Astrocyte (in vitro differentiated cells and primary cell): ENCODE measurements at regions not wholly inside any gene's neighbourhood (a gene's known extent, or its start where the extent isn't known, plus 50 kb on each side); places are given as distances from the start of the nearest gene placed in this dataset.

Experiments
- DNase-seq: peaks from one replicate; pipeline ENCODE4 v3.0.0-alpha.2; 2010; ENCODE audit warnings: low read depth
- FAIRE-seq: peaks from 2 replicates; lab custom pipeline; 2011; peaks lifted over from hg19 to GRCh38; lab: Jason Lieb, UNC
- H2AFZ ChIP-seq: 2 replicates; pipeline ENCODE4 v1.6.0; 2012; ENCODE audit warnings: low read depth, low read length, inconsistent platforms
- H3K27ac ChIP-seq: 2 replicates; pipeline ENCODE4 v1.5.1; 2011; ENCODE audit warnings: low read depth, low read length, inconsistent platforms
- H3K27me3 ChIP-seq: 2 replicates; pipeline ENCODE4 v1.6.0; 2011; ENCODE audit warnings: low read length, inconsistent platforms; ENCODE audit not compliant: insufficient read depth
- H3K36me3 ChIP-seq: 2 replicates; pipeline ENCODE4 v1.5.1; 2011; ENCODE audit warnings: low read length, inconsistent platforms; ENCODE audit not compliant: insufficient read depth
- H3K4me1 ChIP-seq: 2 replicates; pipeline ENCODE4 v1.5.1; 2011; ENCODE audit warnings: low read length, inconsistent platforms; ENCODE audit not compliant: insufficient read depth
- H3K4me2 ChIP-seq: 2 replicates; pipeline ENCODE4 v1.6.0; 2012; ENCODE audit warnings: low read length, inconsistent platforms
- H3K4me3 ChIP-seq: 2 replicates; pipeline ENCODE4 v1.5.1; 2011; ENCODE audit warnings: low read depth, mild to moderate bottlenecking, low read length, inconsistent platforms; ENCODE audit not compliant: insufficient read depth
- H3K79me2 ChIP-seq: 2 replicates; pipeline ENCODE4 v1.6.0; 2012; ENCODE audit warnings: mild to moderate bottlenecking, low read length, inconsistent platforms; ENCODE audit not compliant: insufficient read depth
- H3K9ac ChIP-seq: 2 replicates; pipeline ENCODE4 v1.6.0; 2012; ENCODE audit warnings: mild to moderate bottlenecking, low read length, inconsistent platforms
- H3K9me3 ChIP-seq: 2 replicates; pipeline ENCODE4 v1.5.1; 2012; ENCODE audit warnings: low read depth, mild to moderate bottlenecking, low read length, inconsistent platforms; ENCODE audit not compliant: insufficient read depth
- H4K20me1 ChIP-seq: 2 replicates; pipeline ENCODE4 v1.6.0; 2012; ENCODE audit warnings: low read length, inconsistent platforms; ENCODE audit not compliant: insufficient read depth
- H3K27ac Mint-ChIP-seq: one replicate; pipeline ENCODE4 v1.8.0; 2021; ENCODE audit warnings: mild to moderate bottlenecking, mixed read lengths; ENCODE audit not compliant: unreplicated experiment
- H3K27me3 Mint-ChIP-seq: one replicate; pipeline ENCODE4 v1.8.0; 2021; ENCODE audit warnings: low read depth, mixed read lengths; ENCODE audit not compliant: unreplicated experiment
- H3K36me3 Mint-ChIP-seq: one replicate; pipeline ENCODE4 v1.8.0; 2021; ENCODE audit warnings: low read depth, mixed read lengths; ENCODE audit not compliant: unreplicated experiment
- H3K4me1 Mint-ChIP-seq: one replicate; pipeline ENCODE4 v1.8.0; 2021; ENCODE audit warnings: low read depth, mixed read lengths; ENCODE audit not compliant: unreplicated experiment
- H3K4me3 Mint-ChIP-seq: one replicate; pipeline ENCODE4 v1.8.0; 2021; ENCODE audit warnings: mild to moderate bottlenecking, moderate library complexity, mixed read lengths; ENCODE audit not compliant: unreplicated experiment
- H3K9me3 Mint-ChIP-seq: one replicate; pipeline ENCODE4 v1.8.0; 2021; ENCODE audit warnings: mild to moderate bottlenecking, mixed read lengths; ENCODE audit not compliant: unreplicated experiment
- EZH2 ChIP-seq: IDR thresholded peaks from 2 replicates; pipeline ENCODE4 v1.6.1; 2012; ENCODE audit warnings: mild to moderate bottlenecking, low read length, inconsistent platforms; ENCODE audit not compliant: insufficient read depth
- TF ChIP-seq, protein P1 (sequence below): IDR thresholded peaks from 2 replicates; pipeline ENCODE4 v1.5.1; 2011; ENCODE audit warnings: low read depth, mild to moderate bottlenecking, inconsistent platforms, low read length, moderate library complexity; ENCODE audit not compliant: insufficient read depth

DNA sequence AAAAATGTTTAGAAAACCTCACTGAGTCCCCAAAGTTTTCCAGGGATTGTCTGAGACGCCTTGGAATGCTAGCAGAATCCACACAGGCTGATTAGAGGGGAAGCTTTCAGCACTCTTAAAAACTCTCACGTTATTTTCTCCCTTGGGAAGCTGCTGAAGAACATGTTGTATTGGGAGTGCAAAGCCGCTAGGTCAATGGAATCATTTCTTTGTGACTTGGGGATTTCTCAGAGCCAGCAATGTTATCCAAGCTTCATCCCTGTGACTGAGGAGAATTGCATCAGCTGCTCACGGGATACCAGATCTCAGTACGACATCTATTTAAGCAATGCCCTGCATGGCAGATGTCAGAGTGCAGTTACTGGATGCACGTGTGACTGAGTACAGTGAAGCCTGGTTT lies 426.4 kb upstream of the MPDZ start:
- Histone ChIP-seq H3K79me2 (no peaks in the 10 kb centered on the region), H3K27me3 (no peaks in the 10 kb centered on the region), H3K4me2 (peak overlapping the region; percentile 51), H3K36me3 (no peaks in the 10 kb centered on the region), H3K27ac (peak overlapping the region; percentile 27), H3K9ac (peak overlapping the region; percentile 15), H2AFZ (peak overlapping the region; percentile 29), H3K4me1 (peaks cover 17% of the 10 kb centered on the region), H4K20me1 (no peaks in the 10 kb centered on the region), H3K4me3 (no peak overlapping the region), H3K9me3 (no peaks in the 10 kb centered on the region)
- Mint-ChIP-seq H3K9me3 (no peaks in the 10 kb centered on the region), H3K36me3 (no peaks in the 10 kb centered on the region), H3K4me3 (no peak overlapping the region), H3K4me1 (peaks cover 13% of the 10 kb centered on the region), H3K27ac (peak overlapping the region; percentile 67), H3K27me3 (no peaks in the 10 kb centered on the region)
- TF ChIP-seq, protein P1, sequence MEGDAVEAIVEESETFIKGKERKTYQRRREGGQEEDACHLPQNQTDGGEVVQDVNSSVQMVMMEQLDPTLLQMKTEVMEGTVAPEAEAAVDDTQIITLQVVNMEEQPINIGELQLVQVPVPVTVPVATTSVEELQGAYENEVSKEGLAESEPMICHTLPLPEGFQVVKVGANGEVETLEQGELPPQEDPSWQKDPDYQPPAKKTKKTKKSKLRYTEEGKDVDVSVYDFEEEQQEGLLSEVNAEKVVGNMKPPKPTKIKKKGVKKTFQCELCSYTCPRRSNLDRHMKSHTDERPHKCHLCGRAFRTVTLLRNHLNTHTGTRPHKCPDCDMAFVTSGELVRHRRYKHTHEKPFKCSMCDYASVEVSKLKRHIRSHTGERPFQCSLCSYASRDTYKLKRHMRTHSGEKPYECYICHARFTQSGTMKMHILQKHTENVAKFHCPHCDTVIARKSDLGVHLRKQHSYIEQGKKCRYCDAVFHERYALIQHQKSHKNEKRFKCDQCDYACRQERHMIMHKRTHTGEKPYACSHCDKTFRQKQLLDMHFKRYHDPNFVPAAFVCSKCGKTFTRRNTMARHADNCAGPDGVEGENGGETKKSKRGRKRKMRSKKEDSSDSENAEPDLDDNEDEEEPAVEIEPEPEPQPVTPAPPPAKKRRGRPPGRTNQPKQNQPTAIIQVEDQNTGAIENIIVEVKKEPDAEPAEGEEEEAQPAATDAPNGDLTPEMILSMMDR: no peak
- TF ChIP-seq EZH2: no peak
- DNase-seq (peak; percentile 63), FAIRE-seq (no peak)

DNA sequence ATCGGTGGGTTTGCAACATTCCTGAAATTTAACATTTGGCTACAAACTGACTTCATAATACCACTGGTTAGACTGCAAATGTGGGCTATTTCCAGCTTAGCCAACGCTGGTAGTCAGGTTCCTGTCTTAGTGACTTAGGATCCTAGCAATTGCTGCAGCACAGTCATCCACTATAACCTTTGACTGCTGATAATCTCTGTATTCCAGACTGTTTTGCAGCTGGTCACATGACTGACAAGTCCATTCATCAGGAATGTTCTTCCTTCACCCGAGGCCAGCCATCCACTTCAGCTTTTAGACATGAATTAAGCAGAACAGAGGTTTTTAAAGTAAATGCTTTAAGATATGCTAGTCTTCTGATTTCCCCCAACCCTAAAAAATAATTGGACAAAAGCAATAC lies 425.9 kb upstream of the MPDZ start:
- no peaks in the 10 kb centered on the region for H3K9me3 Mint-ChIP-seq
- Histone ChIP-seq H3K9ac (peak overlapping the region; percentile 15), H3K4me1 (peaks cover 17% of the 10 kb centered on the region), H3K36me3 (no peaks in the 10 kb centered on the region), H3K9me3 (no peaks in the 10 kb centered on the region), H3K27ac (peak overlapping the region; percentile 27), H3K27me3 (no peaks in the 10 kb centered on the region), H4K20me1 (no peaks in the 10 kb centered on the region), H3K79me2 (no peaks in the 10 kb centered on the region), H2AFZ (no peak overlapping the region), H3K4me3 (no peak overlapping the region), H3K4me2 (peak overlapping the region; percentile 51)
- peak overlapping the region; percentile 67 for H3K27ac Mint-ChIP-seq
- H3K4me3 Mint-ChIP-seq: no peak overlapping the region
- TF ChIP-seq, protein P1: no peak
- TF ChIP-seq EZH2: no peak
- H3K27me3 Mint-ChIP-seq: no peaks in the 10 kb centered on the region
- peaks cover 13% of the 10 kb centered on the region for H3K4me1 Mint-ChIP-seq
- H3K36me3 Mint-ChIP-seq: no peaks in the 10 kb centered on the region
- DNase-seq: no peak
- no peak for FAIRE-seq

DNA sequence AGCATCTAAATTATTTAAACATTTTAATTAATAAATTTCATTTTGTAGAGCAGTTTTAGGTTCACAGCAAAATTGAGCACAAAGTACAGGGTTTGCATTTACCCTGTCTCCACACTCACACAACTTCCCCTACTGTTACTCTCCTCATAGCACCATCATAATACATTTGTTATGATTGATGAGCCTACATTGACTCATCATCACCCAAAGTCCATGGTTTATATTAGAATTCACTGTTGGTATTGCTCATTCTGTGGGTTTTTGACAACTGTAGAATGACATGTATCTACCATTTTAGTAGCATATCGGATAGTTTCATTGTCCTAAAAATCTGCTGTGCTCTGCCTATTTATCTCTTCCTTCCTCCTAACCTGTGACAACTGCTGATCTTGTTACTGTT lies 411.1 kb upstream of the MPDZ start:
- peak; percentile 9 for DNase-seq
- no peak for FAIRE-seq
- no peaks in the 10 kb centered on the region for H3K27me3 ChIP-seq
- H3K4me1 Mint-ChIP-seq: peaks cover 8% of the 10 kb centered on the region
- peaks cover 10% of the 10 kb centered on the region for H3K9me3 Mint-ChIP-seq
- TF ChIP-seq EZH2: no peak
- H3K27me3 Mint-ChIP-seq: no peaks in the 10 kb centered on the region
- peaks cover 3% of the 10 kb centered on the region for H3K4me1 ChIP-seq
- H2AFZ ChIP-seq: no peak overlapping the region
- H3K27ac Mint-ChIP-seq: no peak overlapping the region
- H3K27ac ChIP-seq: no peak overlapping the region
- no peaks in the 10 kb centered on the region for H3K79me2 ChIP-seq
- no peaks in the 10 kb centered on the region for H3K9me3 ChIP-seq
- no peaks in the 10 kb centered on the region for H3K36me3 ChIP-seq
- H3K9ac ChIP-seq: no peak overlapping the region
- no peaks in the 10 kb centered on the region for H3K36me3 Mint-ChIP-seq
- no peaks in the 10 kb centered on the region for H4K20me1 ChIP-seq
- no peak overlapping the region for H3K4me3 ChIP-seq
- H3K4me3 Mint-ChIP-seq: no peak overlapping the region
- H3K4me2 ChIP-seq: no peak overlapping the region
